ENCODE measurements at regions not wholly inside any gene's neighbourhood (a gene's known extent, or its start where the extent isn't known, plus 50 kb on each side); places are given as distances from the start of the nearest gene placed in this dataset.

DNA sequence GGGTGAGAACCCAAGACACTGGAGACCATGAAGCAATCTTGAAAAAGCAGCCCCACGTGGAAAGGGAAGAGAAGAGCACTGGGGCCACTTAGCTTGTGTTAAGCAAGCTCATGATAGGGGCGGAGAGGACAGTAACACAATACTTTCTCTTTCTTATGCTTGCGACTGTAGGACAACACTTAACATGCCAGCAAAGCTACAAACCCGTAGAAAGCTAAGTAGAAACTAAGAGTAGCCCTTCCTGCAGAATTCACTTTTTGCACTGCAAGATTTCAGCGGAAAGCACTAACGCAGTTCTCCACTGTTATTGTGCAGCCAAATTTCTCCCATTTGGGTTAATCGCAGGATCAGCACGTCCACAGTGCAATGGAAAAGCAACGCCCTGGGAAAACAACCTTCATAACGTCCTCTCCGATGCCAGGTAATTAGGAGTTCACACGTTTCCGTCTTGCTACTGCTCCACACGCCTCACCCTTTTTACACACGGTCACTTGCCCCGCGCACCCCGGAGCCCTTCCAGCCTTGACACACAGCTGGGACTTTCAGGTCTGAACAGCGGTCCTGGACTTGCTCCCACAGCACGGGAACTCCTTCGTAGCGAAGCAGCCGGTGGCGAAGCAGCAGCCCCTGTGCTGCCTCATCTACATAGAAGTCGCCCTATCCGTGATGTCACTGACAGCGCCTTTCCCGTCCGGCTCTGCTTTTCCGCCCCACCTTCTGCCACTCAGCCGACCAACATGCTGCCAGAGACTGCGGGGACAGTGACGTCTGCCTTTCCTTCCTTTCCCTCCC is 148.6 kb downstream of the PPIAL4G start (continued):
- TF ChIP-seq, protein P1, sequence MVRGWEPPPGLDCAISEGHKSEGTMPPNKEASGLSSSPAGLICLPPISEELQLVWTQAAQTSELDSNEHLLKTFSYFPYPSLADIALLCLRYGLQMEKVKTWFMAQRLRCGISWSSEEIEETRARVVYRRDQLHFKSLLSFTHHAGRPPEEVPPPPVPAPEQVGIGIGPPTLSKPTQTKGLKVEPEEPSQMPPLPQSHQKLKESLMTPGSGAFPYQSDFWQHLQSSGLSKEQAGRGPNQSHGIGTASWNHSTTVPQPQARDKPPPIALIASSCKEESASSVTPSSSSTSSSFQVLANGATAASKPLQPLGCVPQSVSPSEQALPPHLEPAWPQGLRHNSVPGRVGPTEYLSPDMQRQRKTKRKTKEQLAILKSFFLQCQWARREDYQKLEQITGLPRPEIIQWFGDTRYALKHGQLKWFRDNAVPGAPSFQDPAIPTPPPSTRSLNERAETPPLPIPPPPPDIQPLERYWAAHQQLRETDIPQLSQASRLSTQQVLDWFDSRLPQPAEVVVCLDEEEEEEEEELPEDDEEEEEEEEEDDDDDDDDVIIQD (CRISPR knock-in tag; IDR thresholded peaks at IDR 0.05), result 0 out of 2 replicates have a peak, but pooled peaks have one; percentile 34
- no peak for TF ChIP-seq RBBP5 (IDR thresholded peaks at IDR 0.05; ENCODE audit: borderline replicate concordance, insufficient read depth, low read length, poor library complexity, severe bottlenecking)
- no peak for TF ChIP-seq PTRF (tag; IDR thresholded peaks at IDR 0.05)
- peak; percentile 56 to 65; a peak in 3 of 4 replicates for TF ChIP-seq TBL1XR1 (IDR thresholded peaks at IDR 0.05; ENCODE audit: low read length in 2 of 2)
- peak; percentile 57 for TF ChIP-seq HMGN3 (IDR thresholded peaks at IDR 0.05; ENCODE audit: borderline replicate concordance, extremely low read depth, insufficient read length, low read depth, low read length)
- 0 out of 2 replicates have a peak, but pooled peaks have one; percentile 57 for TF ChIP-seq ZNF644 (tag; IDR thresholded peaks at IDR 0.05; ENCODE audit: low read depth)
- TF ChIP-seq, protein P2, sequence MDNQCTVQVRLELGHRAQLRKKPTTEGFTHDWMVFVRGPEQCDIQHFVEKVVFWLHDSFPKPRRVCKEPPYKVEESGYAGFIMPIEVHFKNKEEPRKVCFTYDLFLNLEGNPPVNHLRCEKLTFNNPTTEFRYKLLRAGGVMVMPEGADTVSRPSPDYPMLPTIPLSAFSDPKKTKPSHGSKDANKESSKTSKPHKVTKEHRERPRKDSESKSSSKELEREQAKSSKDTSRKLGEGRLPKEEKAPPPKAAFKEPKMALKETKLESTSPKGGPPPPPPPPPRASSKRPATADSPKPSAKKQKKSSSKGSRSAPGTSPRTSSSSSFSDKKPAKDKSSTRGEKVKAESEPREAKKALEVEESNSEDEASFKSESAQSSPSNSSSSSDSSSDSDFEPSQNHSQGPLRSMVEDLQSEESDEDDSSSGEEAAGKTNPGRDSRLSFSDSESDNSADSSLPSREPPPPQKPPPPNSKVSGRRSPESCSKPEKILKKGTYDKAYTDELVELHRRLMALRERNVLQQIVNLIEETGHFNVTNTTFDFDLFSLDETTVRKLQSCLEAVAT (IDR thresholded peaks at IDR 0.05), result peak; percentile 93 to 97
- TF ChIP-seq ZNF77 (CRISPR knock-in tag; IDR thresholded peaks at IDR 0.05), result peak; percentile 92
- no peak for TF ChIP-seq YBX1 (IDR thresholded peaks at IDR 0.05)
- TF ChIP-seq ZNF212 (CRISPR knock-in tag; IDR thresholded peaks at IDR 0.05), result peak; percentile 90; the same call in 1 of the 2 replicates
- TF ChIP-seq CBX5 (IDR thresholded peaks at IDR 0.05; ENCODE audit: borderline replicate concordance, low read depth), result peak; percentile 68; the same call in 1 of the 2 replicates
- TF ChIP-seq MEF2A (IDR thresholded peaks at IDR 0.05; ENCODE audit: control insufficient read depth, low read depth, low read length), result peak; percentile 88
- peak; percentile 94 for TF ChIP-seq ATF7 (IDR thresholded peaks at IDR 0.05)
- peak; percentile 79; the same call in 1 of the 2 replicates for TF ChIP-seq HMG20A (CRISPR knock-in tag; conservative IDR thresholded peaks at IDR 0.05)
- TF ChIP-seq, protein P3, sequence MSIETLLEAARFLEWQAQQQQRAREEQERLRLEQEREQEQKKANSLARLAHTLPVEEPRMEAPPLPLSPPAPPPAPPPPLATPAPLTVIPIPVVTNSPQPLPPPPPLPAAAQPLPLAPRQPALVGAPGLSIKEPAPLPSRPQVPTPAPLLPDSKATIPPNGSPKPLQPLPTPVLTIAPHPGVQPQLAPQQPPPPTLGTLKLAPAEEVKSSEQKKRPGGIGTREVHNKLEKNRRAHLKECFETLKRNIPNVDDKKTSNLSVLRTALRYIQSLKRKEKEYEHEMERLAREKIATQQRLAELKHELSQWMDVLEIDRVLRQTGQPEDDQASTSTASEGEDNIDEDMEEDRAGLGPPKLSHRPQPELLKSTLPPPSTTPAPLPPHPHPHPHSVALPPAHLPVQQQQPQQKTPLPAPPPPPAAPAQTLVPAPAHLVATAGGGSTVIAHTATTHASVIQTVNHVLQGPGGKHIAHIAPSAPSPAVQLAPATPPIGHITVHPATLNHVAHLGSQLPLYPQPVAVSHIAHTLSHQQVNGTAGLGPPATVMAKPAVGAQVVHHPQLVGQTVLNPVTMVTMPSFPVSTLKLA (conservative IDR thresholded peaks at IDR 0.05), result peak; percentile 69 to 82
- TF ChIP-seq MXI1 (IDR thresholded peaks at IDR 0.05; ENCODE audit: low read depth, low read length), result peak; percentile 63
- TF ChIP-seq ETS2 (tag; IDR thresholded peaks at IDR 0.05; ENCODE audit: borderline replicate concordance, poor library complexity, severe bottlenecking), result no peak
- peak; percentile 100 for TF ChIP-seq ZBED1 (IDR thresholded peaks at IDR 0.05)
- no peak for TF ChIP-seq SAFB2 (IDR thresholded peaks at IDR 0.05; ENCODE audit: borderline replicate concordance, low read depth, low read length, severe bottlenecking)

All from K562 (cell line).